GM19397 (cell line): ENCODE measurements at regions not wholly inside any gene's neighbourhood (a gene's known extent, or its start where the extent isn't known, plus 50 kb on each side); places are given as distances from the start of the nearest gene placed in this dataset.
A peak's percentile ranks its signal among the peaks of the same experiment; 100 is the strongest.
"Not testable (repeated sequence)": the region's sequence is repeated elsewhere in the genome, so short reads cannot be mapped to it uniquely, and the experiment has no call there.

Experiments used
- ATAC-seq: cut with Tn5 transposase; IDR thresholded peaks from one replicate; pipeline ENCODE4 v1.9.1; 2021; ENCODE audit warnings: mild to moderate bottlenecking, moderate library complexity; ENCODE audit not compliant: unreplicated experiment

- not testable (repeated sequence) for ATAC-seq
Observed at GRCh38 chr1:143905214-143906179, 66.3 kb downstream of the FAM72C start.

GRCh38 chr1:143904622-143904979 lies 67.2 kb downstream of the FAM72C start:
- not testable (repeated sequence) for ATAC-seq

GRCh38 chr1:143903899-143904621 lies 67.7 kb downstream of the FAM72C start:
- not testable (repeated sequence) for ATAC-seq

GRCh38 chr1:143896377-143896776 lies 75.4 kb downstream of the FAM72C start:
- not testable (repeated sequence) for ATAC-seq

- ATAC-seq: peak; percentile 95
Observed at GRCh38 chr1:143884932-143885574, 86.7 kb downstream of the FAM72C start.

- peak; percentile 87 for ATAC-seq
Observed at GRCh38 chr1:143884532-143884931, 87.3 kb downstream of the FAM72C start.

- not testable (repeated sequence) for ATAC-seq
Observed at GRCh38 chr1:143879757-143880536, 91.8 kb downstream of the FAM72C start.

- ATAC-seq: not testable (repeated sequence)
Observed at GRCh38 chr1:143875947-143876346, 95.8 kb downstream of the FAM72C start.

GRCh38 chr1:143874625-143875024 lies 97.2 kb downstream of the FAM72C start:
- not testable (repeated sequence) for ATAC-seq

GRCh38 chr1:143873650-143874049 lies 98.1 kb downstream of the FAM72C start:
- ATAC-seq: not testable (repeated sequence)

GRCh38 chr1:143870388-143870787 lies 101.4 kb downstream of the FAM72C start:
- not testable (repeated sequence) for ATAC-seq

GRCh38 chr1:143867590-143868220 lies 104.1 kb downstream of the FAM72C start:
- not testable (repeated sequence) for ATAC-seq

GRCh38 chr1:143863901-143864520 lies 107.8 kb downstream of the FAM72C start:
- ATAC-seq: peak; percentile 73

GRCh38 chr1:143862722-143863121 lies 109.1 kb downstream of the FAM72C start:
- not testable (repeated sequence) for ATAC-seq

- ATAC-seq: not testable (repeated sequence)
Observed at GRCh38 chr1:143861306-143861705, 110.5 kb downstream of the FAM72C start.

- not testable (repeated sequence) for ATAC-seq
Observed at GRCh38 chr1:143855867-143856266, 115.9 kb downstream of the FAM72C start.

- not testable (repeated sequence) for ATAC-seq
Observed at GRCh38 chr1:143854069-143854468, 117.7 kb downstream of the FAM72C start.

- ATAC-seq: not testable (repeated sequence)
Observed at GRCh38 chr1:143850637-143851036, 121.1 kb downstream of the FAM72C start.

- ATAC-seq: not testable (repeated sequence)
Observed at GRCh38 chr1:143848859-143849258, 122.9 kb downstream of the FAM72C start.
